ENCODE measurements at regions not wholly inside any gene's neighbourhood (a gene's known extent, or its start where the extent isn't known, plus 50 kb on each side); places are given as distances from the start of the nearest gene placed in this dataset.

GRCh38 chr2:41909584-41909983 is 138.2 kb upstream of the PKDCC start:
- no peak for DNase-seq
- H3K27me3 Mint-ChIP-seq, result peaks cover 32 to 65% (median 37%) of the 10 kb centered on the region in 3 donors
- no peaks in the 10 kb centered on the region for H3K4me1 Mint-ChIP-seq
- H3K27ac Mint-ChIP-seq, result no peak overlapping the region
- no peak for ATAC-seq (ENCODE audit: low read depth in 2 of 2)
- H3K36me3 Mint-ChIP-seq, result no peaks in the 10 kb centered on the region
- H3K4me3 Mint-ChIP-seq, result no peak overlapping the region
- H3K9me3 Mint-ChIP-seq, result no peaks in the 10 kb centered on the region

- Mint-ChIP-seq H3K27me3 (peaks cover 27 to 70% (median 40%) of the 10 kb centered on the region in 3 donors), H3K27ac (no peak overlapping the region), H3K9me3 (no peaks in the 10 kb centered on the region), H3K4me1 (no peaks in the 10 kb centered on the region), H3K36me3 (no peaks in the 10 kb centered on the region), H3K4me3 (no peak overlapping the region)
- DNase-seq (no peak), ATAC-seq (ENCODE audit: low read depth in 2 of 2) (no peak)
These were observed 137.7 kb upstream of the PKDCC start for GRCh38 chr2:41910126-41910525.

DNA sequence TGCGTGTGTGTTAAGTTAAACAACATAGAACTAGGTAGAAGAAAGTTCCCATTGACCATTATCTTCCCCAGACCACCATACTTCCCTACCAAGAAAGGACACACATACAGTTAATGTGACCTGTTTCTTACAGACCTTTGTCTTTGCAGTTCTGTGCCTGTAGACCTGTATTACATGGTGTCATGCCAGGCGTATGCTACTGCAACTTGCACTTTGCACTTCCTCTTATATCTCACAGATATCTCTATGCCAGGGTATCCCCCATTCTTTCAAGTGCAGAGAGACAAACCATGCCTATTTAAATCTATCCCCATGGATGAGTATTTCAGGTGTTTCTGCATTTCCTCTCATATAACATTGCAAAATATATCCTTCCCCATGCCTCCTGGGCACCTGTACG is 136.8 kb upstream of the PKDCC start:
- Mint-ChIP-seq H3K27me3 (peaks cover 27 to 65% (median 49%) of the 10 kb centered on the region in 3 donors), H3K9me3 (no peaks in the 10 kb centered on the region), H3K4me1 (no peaks in the 10 kb centered on the region), H3K36me3 (no peaks in the 10 kb centered on the region), H3K4me3 (no peak overlapping the region), H3K27ac (no peak overlapping the region)
- ATAC-seq (ENCODE audit: low read depth in 2 of 2) (no peak), DNase-seq (no peak)

- DNase-seq (no peak), ATAC-seq (ENCODE audit: low read depth in 2 of 2) (no peak)
- H3K4me1 Mint-ChIP-seq, result no peaks in the 10 kb centered on the region
- H3K9me3 Mint-ChIP-seq, result no peaks in the 10 kb centered on the region
- no peak overlapping the region for H3K4me3 Mint-ChIP-seq
- no peaks in the 10 kb centered on the region for H3K36me3 Mint-ChIP-seq
- H3K27ac Mint-ChIP-seq, result no peak overlapping the region
- peaks cover 25 to 61% (median 43%) of the 10 kb centered on the region in 3 donors for H3K27me3 Mint-ChIP-seq
These were observed 135.5 kb upstream of the PKDCC start for GRCh38 chr2:41912337-41912736.

DNA sequence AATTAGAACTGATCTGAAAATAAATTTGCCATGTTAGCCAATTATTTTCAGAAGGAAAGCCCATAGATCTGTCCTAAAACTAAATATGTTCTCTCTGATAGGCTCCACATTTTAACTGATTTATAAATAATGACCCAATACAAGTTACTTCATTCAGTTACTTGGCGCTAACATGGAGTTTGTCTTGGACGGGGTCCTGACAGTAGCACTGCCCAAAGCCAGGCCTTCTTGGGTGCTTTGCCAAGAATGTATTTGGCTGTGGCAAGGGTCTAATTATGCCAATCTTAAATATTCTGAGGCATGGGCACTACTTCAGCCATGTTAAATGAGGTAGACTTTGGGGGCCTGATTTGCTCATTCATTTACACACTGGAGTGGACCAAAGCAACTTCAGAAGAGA is 135.0 kb upstream of the PKDCC start:
- Mint-ChIP-seq H3K27ac (no peak overlapping the region), H3K27me3 (peaks cover 25 to 60% (median 41%) of the 10 kb centered on the region in 3 donors), H3K4me1 (no peaks in the 10 kb centered on the region), H3K9me3 (no peaks in the 10 kb centered on the region), H3K36me3 (no peaks in the 10 kb centered on the region), H3K4me3 (no peak overlapping the region)
- no peak for ATAC-seq (ENCODE audit: low read depth in 2 of 2)
- DNase-seq, result no peak

DNA sequence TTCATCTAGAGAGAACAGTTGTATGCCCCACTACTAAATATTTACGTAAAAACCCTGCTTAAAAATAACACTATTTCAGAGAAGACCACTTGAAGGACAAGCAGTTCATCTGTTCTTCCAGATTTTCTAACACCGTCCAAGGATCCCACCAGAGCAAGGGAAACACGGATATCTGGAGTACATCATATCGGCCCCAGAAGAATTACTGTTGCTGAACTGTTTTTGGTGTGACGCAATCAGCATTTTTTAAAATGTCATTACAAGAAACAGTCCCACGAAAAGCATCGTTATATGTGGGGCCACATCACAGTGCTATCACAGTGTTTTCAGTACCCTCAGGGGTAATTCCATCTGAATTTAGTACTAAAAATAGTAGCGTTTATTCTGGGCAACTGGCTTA is 134.5 kb upstream of the PKDCC start:
- H3K36me3 Mint-ChIP-seq, result no peaks in the 10 kb centered on the region
- H3K9me3 Mint-ChIP-seq, result no peaks in the 10 kb centered on the region
- DNase-seq, result no peak
- H3K27me3 Mint-ChIP-seq, result peaks cover 25 to 60% (median 37%) of the 10 kb centered on the region in 3 donors
- no peak overlapping the region for H3K4me3 Mint-ChIP-seq
- ATAC-seq (ENCODE audit: low read depth in 2 of 2), result no peak
- no peak overlapping the region for H3K27ac Mint-ChIP-seq
- no peaks in the 10 kb centered on the region for H3K4me1 Mint-ChIP-seq

DNA sequence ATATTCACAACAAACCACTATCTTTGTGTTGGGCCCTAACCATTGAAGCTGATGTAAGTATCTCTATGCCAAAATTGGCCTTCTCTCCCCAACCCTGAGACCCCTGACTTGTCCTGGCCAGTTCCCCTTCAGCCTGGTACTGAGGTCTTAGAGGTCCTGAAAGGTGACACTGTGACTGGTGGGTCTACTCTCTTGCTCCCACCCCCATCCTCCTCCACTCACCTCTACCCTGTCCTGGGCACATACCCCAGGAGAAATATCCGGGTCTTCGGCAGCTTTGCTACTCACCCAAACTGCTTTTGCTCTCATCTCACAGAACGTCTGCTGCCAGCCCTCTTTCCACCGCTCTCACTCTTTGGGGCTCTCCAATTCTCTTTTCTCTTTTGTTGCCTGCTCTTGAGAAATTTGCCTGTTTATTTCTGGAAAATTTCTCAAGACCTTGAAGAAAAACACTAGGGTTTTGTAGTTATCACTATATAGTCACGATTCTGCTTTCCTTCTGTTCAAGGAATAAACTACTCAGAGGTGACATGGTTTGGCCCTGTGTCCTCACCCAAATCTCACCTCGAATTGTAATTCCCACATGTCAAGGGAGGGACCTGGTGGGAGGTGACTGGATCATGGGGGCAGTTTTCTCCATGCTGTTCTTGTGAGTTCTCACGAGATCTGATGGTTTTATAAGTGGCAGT is 133.8 kb upstream of the PKDCC start:
- Mint-ChIP-seq H3K4me1 (no peaks in the 10 kb centered on the region), H3K4me3 (no peak overlapping the region), H3K36me3 (no peaks in the 10 kb centered on the region), H3K27me3 (peaks cover 20 to 58% (median 32%) of the 10 kb centered on the region in 3 donors), H3K9me3 (no peaks in the 10 kb centered on the region), H3K27ac (no peak overlapping the region)
- ATAC-seq (ENCODE audit: low read depth in 2 of 2) (no peak), DNase-seq (no peak)

- H3K9me3 Mint-ChIP-seq, result peaks cover 0 to 3% (median 0%) of the 10 kb centered on the region in 7 donors
- H3K4me3 Mint-ChIP-seq, result no peak overlapping the region
- no peak for ATAC-seq (ENCODE audit: low read depth in 2 of 2)
- no peak for DNase-seq
- peaks cover 17 to 57% (median 39%) of the 10 kb centered on the region in 3 donors for H3K27me3 Mint-ChIP-seq
- H3K4me1 Mint-ChIP-seq, result no peaks in the 10 kb centered on the region
- H3K36me3 Mint-ChIP-seq, result no peaks in the 10 kb centered on the region
- no peak overlapping the region for H3K27ac Mint-ChIP-seq
These were observed 132.9 kb upstream of the PKDCC start for GRCh38 chr2:41914936-41915335.

DNA sequence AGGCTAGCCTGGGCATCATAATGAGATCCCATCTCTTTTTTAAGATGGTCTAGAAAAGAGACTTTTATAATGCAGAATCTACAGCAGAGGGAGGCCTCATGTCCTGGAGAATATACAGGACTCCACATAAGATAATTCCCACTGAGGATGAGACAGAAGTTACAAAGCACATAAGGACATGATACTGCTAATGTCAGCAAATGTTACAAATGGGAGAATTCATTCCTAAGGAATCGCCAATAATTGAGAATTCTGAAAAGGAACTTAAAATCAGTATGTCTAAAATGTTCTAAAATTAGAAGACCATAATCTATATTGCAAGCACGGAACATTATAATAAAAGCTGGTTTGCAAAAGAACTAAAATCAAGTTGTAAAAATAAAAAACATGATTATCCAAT is 131.6 kb upstream of the PKDCC start:
- H3K4me3 Mint-ChIP-seq, result no peak overlapping the region
- peak overlapping the region in 1 of 6 donors; percentile 62 for H3K27ac Mint-ChIP-seq
- DNase-seq (no peak), ATAC-seq (ENCODE audit: low read depth in 2 of 2) (no peak)
- peaks cover 0 to 3% (median 0%) of the 10 kb centered on the region in 7 donors for H3K9me3 Mint-ChIP-seq
- no peaks in the 10 kb centered on the region for H3K4me1 Mint-ChIP-seq
- H3K36me3 Mint-ChIP-seq, result no peaks in the 10 kb centered on the region
- H3K27me3 Mint-ChIP-seq, result peaks cover 15 to 51% (median 35%) of the 10 kb centered on the region in 3 donors

DNA sequence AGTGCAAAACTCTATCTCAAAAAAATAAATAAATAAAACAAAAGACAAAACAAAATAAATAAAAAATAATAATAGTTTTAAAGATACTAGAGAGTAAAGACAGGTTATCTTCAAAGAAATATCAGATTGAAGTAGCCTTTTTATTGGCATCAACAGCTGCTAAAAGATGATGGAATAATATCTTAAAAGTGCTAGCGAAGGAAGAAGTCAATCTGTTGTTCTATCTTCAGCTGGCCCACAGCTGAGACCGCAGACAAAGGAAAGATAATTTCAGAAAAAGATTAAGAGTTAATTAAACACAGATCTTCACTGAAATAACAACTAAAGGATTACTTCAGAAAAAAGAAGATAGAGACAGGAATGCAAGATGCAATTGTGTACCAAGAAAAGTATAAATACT is 130.2 kb upstream of the PKDCC start:
- H3K9me3 Mint-ChIP-seq, result peaks cover 0 to 3% (median 0%) of the 10 kb centered on the region in 7 donors
- no peak overlapping the region for H3K27ac Mint-ChIP-seq
- DNase-seq (no peak), ATAC-seq (ENCODE audit: low read depth in 2 of 2) (no peak)
- H3K4me3 Mint-ChIP-seq, result no peak overlapping the region
- H3K36me3 Mint-ChIP-seq, result no peaks in the 10 kb centered on the region
- no peaks in the 10 kb centered on the region for H3K4me1 Mint-ChIP-seq
- peaks cover 15 to 37% (median 31%) of the 10 kb centered on the region in 3 donors for H3K27me3 Mint-ChIP-seq

DNA sequence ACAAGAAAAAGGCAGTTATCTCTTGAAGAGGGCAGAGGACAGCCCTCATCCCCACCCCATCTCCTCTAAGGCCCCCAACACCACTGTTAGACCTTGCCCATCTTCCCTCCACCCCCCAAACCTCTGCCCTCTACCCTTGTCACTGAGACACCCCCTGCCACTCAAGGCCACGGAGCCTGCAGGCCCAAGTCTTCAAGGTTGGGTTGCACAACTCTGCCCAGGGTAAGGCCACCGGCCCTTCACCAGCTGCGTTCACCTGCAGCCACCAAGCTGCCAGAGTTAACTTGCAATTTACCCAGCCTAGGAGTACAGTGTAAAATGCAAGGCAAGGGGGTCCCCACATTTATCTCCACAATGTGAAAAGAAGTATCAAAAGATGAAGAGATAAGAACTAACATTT is 128.7 kb upstream of the PKDCC start:
- no peak for DNase-seq
- H3K27ac Mint-ChIP-seq, result peak overlapping the region in 1 of 6 donors; percentile 39
- ATAC-seq (ENCODE audit: low read depth in 2 of 2), result no peak
- H3K4me3 Mint-ChIP-seq, result no peak overlapping the region
- peaks cover 13 to 36% (median 25%) of the 10 kb centered on the region in 3 donors for H3K27me3 Mint-ChIP-seq
- H3K4me1 Mint-ChIP-seq, result no peaks in the 10 kb centered on the region
- H3K36me3 Mint-ChIP-seq, result no peaks in the 10 kb centered on the region
- H3K9me3 Mint-ChIP-seq, result peaks cover 0 to 3% (median 0%) of the 10 kb centered on the region in 7 donors

GRCh38 chr2:41920181-41920580 is 127.6 kb upstream of the PKDCC start:
- H3K4me1 Mint-ChIP-seq, result no peaks in the 10 kb centered on the region
- H3K27ac Mint-ChIP-seq, result no peak overlapping the region
- peaks cover 2 to 8% (median 4%) of the 10 kb centered on the region in 7 donors for H3K9me3 Mint-ChIP-seq
- no peak for ATAC-seq (ENCODE audit: low read depth in 2 of 2)
- no peak for DNase-seq
- peaks cover 0 to 6% of the 10 kb centered on the region in 2 donors for H3K36me3 Mint-ChIP-seq
- H3K4me3 Mint-ChIP-seq, result no peak overlapping the region
- H3K27me3 Mint-ChIP-seq, result peaks cover 10 to 26% (median 16%) of the 10 kb centered on the region in 3 donors

DNA sequence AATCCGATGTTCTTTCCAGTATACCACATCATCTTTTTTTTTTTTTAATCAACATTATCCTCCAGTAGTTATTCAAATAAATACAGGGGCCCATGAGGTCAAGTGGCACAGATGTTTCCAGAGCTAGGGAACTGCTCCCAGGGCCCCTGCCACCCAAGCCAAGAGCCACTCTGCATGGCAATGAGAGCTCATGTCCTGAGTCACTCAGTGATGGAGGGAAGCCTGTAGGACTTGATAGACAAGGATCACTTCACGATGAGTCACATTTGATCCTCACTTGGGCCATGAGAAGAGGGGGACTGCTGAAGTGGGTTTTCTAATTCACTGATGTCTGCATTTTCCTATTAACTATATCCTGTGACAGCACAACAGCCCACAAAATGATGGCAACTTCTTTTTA is 127.0 kb upstream of the PKDCC start:
- DNase-seq, result no peak
- no peak overlapping the region for H3K27ac Mint-ChIP-seq
- peaks cover 0 to 12% of the 10 kb centered on the region in 2 donors for H3K36me3 Mint-ChIP-seq

DNA sequence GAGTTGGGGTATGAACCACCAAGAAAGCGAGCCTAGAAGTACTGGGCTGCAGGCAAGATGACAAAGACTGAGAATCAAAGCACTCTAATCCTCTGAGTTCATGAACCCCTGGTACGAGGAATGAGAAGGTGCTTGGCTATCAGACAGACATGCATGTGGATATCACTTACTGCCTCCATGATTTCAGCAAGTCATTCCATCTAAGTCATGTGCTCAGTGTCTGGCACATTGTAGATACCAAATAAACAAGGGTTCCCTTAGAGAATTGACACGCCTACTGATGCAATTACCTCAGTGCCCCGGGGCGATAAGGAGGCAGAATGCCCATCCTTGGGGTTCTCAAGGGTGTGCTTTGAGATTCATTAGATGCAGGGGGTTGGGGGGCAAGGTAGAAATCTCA is 125.6 kb upstream of the PKDCC start:
- DNase-seq (no peak), ATAC-seq (ENCODE audit: low read depth in 2 of 2) (no peak)
- H3K36me3 Mint-ChIP-seq, result peaks cover 0 to 12% of the 10 kb centered on the region in 2 donors

More for the DNA sequence above, 127.0 kb upstream of the PKDCC start:
- Mint-ChIP-seq H3K9me3 (peaks cover 6 to 12% (median 10%) of the 10 kb centered on the region in 7 donors), H3K4me1 (no peaks in the 10 kb centered on the region), H3K4me3 (no peak overlapping the region), H3K27me3 (peaks cover 10 to 20% (median 16%) of the 10 kb centered on the region in 3 donors)
- no peak for ATAC-seq (ENCODE audit: low read depth in 2 of 2)

More for the DNA sequence above, 125.6 kb upstream of the PKDCC start:
- H3K27me3 Mint-ChIP-seq, result peaks cover 5 to 16% (median 10%) of the 10 kb centered on the region in 3 donors
- H3K9me3 Mint-ChIP-seq, result peaks cover 6 to 13% (median 10%) of the 10 kb centered on the region in 7 donors
- H3K4me1 Mint-ChIP-seq, result no peaks in the 10 kb centered on the region
- no peak overlapping the region for H3K27ac Mint-ChIP-seq
- H3K4me3 Mint-ChIP-seq, result no peak overlapping the region

All from naive B cell (primary cell).